ACC112 (cell line): ENCODE measurements at regions not wholly inside any gene's neighbourhood (a gene's known extent, or its start where the extent isn't known, plus 50 kb on each side); places are given as distances from the start of the nearest gene placed in this dataset.

Experiments
- H2AFZ ChIP-seq: fragments of 200-600 bp; sonication (generic); one replicate; pipeline ENCODE4 v1.6.0; 2017; ENCODE audit warnings: antibody characterized with exemption, low read length; ENCODE audit not compliant: unreplicated experiment
- H3K27ac ChIP-seq: fragments of 200-600 bp; sonication (generic); 2 replicates; pipeline ENCODE4 v1.5.1; 2014; ENCODE audit warnings: low read depth, mild to moderate bottlenecking, antibody characterized with exemption, low read length, moderate library complexity
- H3K27me3 ChIP-seq: fragments of 200-600 bp; sonication (generic); 2 replicates; pipeline ENCODE4 v1.6.1; 2014; ENCODE audit warnings: mild to moderate bottlenecking, antibody characterized with exemption, low read length, moderate library complexity, mixed read lengths; ENCODE audit not compliant: insufficient read depth
- H3K36me3 ChIP-seq: fragments of 200-600 bp; sonication (generic); 2 replicates; pipeline ENCODE4 v1.6.1; 2016; ENCODE audit warnings: mild to moderate bottlenecking, antibody characterized with exemption, low read length, moderate library complexity, mixed read lengths; ENCODE audit not compliant: insufficient read depth
- H3K4me1 ChIP-seq: fragments of 200-600 bp; sonication (generic); one replicate; pipeline ENCODE4 v1.6.1; 2016; ENCODE audit warnings: low read length, mixed read lengths; ENCODE audit not compliant: insufficient read depth, unreplicated experiment, control insufficient read depth
- H3K4me3 ChIP-seq: fragments of 200-600 bp; sonication (generic); 2 replicates; pipeline ENCODE4 v1.5.1; 2014; ENCODE audit warnings: mild to moderate bottlenecking, low read depth, low read length
- H3K79me2 ChIP-seq: fragments of 200-600 bp; sonication (generic); one replicate; pipeline ENCODE4 v1.6.0; 2016; ENCODE audit warnings: low read length; ENCODE audit not compliant: control insufficient read depth, unreplicated experiment, insufficient read depth

DNA sequence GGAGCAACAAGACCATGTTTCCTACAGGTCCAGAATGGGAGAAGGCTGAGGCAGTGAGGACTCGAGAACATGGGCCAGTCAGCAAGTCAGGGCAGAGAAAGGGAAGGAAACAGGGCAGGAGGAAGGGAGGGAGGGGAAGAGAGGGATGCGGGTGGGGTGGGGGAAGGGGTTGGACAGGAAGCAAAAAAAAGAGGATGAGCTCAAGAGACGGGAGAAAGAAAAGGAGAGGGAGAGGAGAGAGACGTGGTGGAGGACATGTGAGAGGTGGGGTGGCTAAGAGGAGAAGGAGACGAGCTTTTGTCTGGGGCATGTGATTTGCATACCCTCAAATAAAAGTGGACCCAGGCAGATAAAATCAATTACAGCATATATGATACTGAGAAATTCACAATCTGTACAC, 389.5 kb upstream of the B3GAT1 start:
- no peaks in the 10 kb centered on the region for H3K79me2 ChIP-seq
- H2AFZ ChIP-seq: no peak overlapping the region
- H3K4me1 ChIP-seq: no peaks in the 10 kb centered on the region
- H3K4me3 ChIP-seq: no peak overlapping the region
- no peak overlapping the region for H3K27ac ChIP-seq
- H3K27me3 ChIP-seq: no peaks in the 10 kb centered on the region
- no peaks in the 10 kb centered on the region for H3K36me3 ChIP-seq

GRCh38 chr11:134800826-134801225, 388.8 kb upstream of the B3GAT1 start:
- no peaks in the 10 kb centered on the region for H3K79me2 ChIP-seq
- H2AFZ ChIP-seq: no peak overlapping the region
- H3K27me3 ChIP-seq: no peaks in the 10 kb centered on the region
- no peak overlapping the region for H3K4me3 ChIP-seq
- H3K27ac ChIP-seq: no peak overlapping the region
- H3K36me3 ChIP-seq: no peaks in the 10 kb centered on the region
- no peaks in the 10 kb centered on the region for H3K4me1 ChIP-seq

GRCh38 chr11:134800130-134800529, 388.1 kb upstream of the B3GAT1 start:
- H3K36me3 ChIP-seq: no peaks in the 10 kb centered on the region
- H3K4me1 ChIP-seq: no peaks in the 10 kb centered on the region
- H3K27me3 ChIP-seq: no peaks in the 10 kb centered on the region
- no peak overlapping the region for H2AFZ ChIP-seq
- no peaks in the 10 kb centered on the region for H3K79me2 ChIP-seq
- H3K27ac ChIP-seq: no peak overlapping the region
- H3K4me3 ChIP-seq: no peak overlapping the region

DNA sequence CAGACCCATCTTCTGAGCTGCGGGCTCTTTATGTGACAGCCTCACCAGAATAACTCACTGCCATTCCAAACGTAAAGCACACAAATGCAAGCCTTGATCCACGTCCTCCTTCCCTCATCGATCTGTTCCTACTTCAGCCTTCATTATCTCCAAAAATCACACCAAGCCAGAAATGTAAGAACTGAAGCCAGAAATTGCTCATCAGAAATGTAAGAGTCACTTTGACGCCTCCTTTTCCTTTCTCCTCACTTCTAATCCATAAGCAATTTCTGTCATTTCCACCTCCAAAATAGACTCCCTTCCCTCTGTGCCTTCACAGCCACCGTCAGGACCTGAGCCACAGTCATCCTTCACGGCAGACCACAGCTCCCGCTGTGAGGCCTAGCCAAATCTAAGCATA, 387.3 kb upstream of the B3GAT1 start:
- no peaks in the 10 kb centered on the region for H3K27me3 ChIP-seq
- no peaks in the 10 kb centered on the region for H3K79me2 ChIP-seq

GRCh38 chr11:134797411-134798089, 385.5 kb upstream of the B3GAT1 start:
- H3K79me2 ChIP-seq: no peaks in the 10 kb centered on the region
- H2AFZ ChIP-seq: no peak overlapping the region
- no peaks in the 10 kb centered on the region for H3K27me3 ChIP-seq
- no peaks in the 10 kb centered on the region for H3K4me1 ChIP-seq
- H3K27ac ChIP-seq: no peak overlapping the region
- H3K4me3 ChIP-seq: no peak overlapping the region
- no peaks in the 10 kb centered on the region for H3K36me3 ChIP-seq

More for the DNA sequence above, 387.3 kb upstream of the B3GAT1 start:
- Histone ChIP-seq H3K4me3 (no peak overlapping the region), H3K36me3 (no peaks in the 10 kb centered on the region), H3K4me1 (no peaks in the 10 kb centered on the region), H2AFZ (no peak overlapping the region), H3K27ac (no peak overlapping the region)

DNA sequence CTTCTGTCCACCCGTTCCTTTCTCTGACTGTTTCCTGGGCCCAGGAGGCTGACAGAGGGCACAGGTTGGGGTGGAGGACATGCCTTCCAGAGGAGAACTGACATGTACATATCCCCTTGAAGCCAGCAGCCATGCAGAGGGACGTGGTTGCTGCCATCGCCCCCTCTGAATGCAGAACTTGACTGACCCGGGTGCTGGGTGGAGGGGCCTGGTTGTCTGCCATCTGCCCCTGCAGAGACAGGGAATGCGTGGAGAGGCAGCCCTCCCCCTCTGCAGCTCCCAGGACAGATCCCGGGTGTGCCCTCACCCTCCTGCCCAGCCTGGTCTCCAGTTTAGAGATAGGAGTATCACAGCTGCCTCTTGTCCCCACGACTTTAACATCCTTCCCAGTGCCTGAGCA, 383.0 kb upstream of the B3GAT1 start:
- no peaks in the 10 kb centered on the region for H3K79me2 ChIP-seq
- H3K27me3 ChIP-seq: no peaks in the 10 kb centered on the region
- H3K4me3 ChIP-seq: no peak overlapping the region
- no peak overlapping the region for H2AFZ ChIP-seq
- H3K27ac ChIP-seq: no peak overlapping the region
- no peaks in the 10 kb centered on the region for H3K4me1 ChIP-seq
- H3K36me3 ChIP-seq: no peaks in the 10 kb centered on the region

DNA sequence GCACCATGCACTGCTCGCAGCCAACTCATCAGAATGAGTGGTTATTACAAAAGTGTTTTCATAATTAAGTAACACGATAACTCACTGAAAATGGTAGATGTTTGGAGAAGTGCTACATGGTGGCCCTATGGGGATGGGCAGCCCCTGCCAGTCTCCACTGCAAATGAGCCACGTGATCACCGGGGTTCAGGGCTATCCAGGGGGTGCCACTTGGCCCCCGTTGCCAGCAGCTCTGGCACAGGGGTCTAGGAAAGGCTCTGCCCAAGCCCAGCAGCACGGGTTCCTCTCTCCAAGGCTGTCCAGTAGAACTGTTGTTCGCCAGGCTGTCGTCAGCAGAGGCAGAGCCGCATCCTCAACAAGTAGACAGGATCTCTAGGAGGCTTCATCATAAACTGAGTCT, 382.1 kb upstream of the B3GAT1 start:
- H3K27me3 ChIP-seq: no peaks in the 10 kb centered on the region
- H3K4me3 ChIP-seq: no peak overlapping the region
- H3K79me2 ChIP-seq: no peaks in the 10 kb centered on the region
- H3K36me3 ChIP-seq: no peaks in the 10 kb centered on the region
- no peaks in the 10 kb centered on the region for H3K4me1 ChIP-seq
- H2AFZ ChIP-seq: no peak overlapping the region
- no peak overlapping the region for H3K27ac ChIP-seq

DNA sequence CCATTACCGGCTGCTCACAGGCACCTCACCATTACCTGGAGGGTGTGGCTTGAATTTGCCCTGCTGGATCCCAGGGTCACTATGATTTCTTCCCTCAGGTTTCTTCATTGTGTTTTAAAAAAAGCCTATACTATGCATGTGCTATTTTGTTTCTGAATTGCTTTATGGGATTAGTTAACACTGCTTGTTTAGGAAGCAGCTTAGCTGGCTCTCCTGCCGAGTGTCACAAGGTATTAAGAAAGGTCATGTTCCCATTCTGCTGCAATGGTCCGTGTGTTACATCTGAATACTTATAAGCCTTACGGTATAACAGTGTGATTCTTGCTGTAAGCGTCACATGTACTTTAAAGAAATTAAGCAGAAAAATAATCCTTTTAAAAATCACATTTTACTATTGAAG, 380.6 kb upstream of the B3GAT1 start:
- Histone ChIP-seq H3K27ac (no peak overlapping the region), H3K79me2 (no peaks in the 10 kb centered on the region), H3K4me3 (no peak overlapping the region), H2AFZ (no peak overlapping the region), H3K4me1 (no peaks in the 10 kb centered on the region), H3K36me3 (no peaks in the 10 kb centered on the region), H3K27me3 (no peaks in the 10 kb centered on the region)

GRCh38 chr11:134792044-134792443, 380.0 kb upstream of the B3GAT1 start:
- Histone ChIP-seq H3K4me3 (no peak overlapping the region), H3K36me3 (no peaks in the 10 kb centered on the region), H2AFZ (no peak overlapping the region), H3K4me1 (no peaks in the 10 kb centered on the region), H3K27ac (no peak overlapping the region), H3K27me3 (no peaks in the 10 kb centered on the region), H3K79me2 (no peaks in the 10 kb centered on the region)

- H3K27ac ChIP-seq: no peak overlapping the region
- H3K36me3 ChIP-seq: no peaks in the 10 kb centered on the region
- no peak overlapping the region for H3K4me3 ChIP-seq
- no peaks in the 10 kb centered on the region for H3K4me1 ChIP-seq
- H2AFZ ChIP-seq: no peak overlapping the region
- H3K27me3 ChIP-seq: no peaks in the 10 kb centered on the region
- H3K79me2 ChIP-seq: no peaks in the 10 kb centered on the region
Measured at GRCh38 chr11:134791102-134791501, 379.1 kb upstream of the B3GAT1 start.

GRCh38 chr11:134789104-134789503, 377.1 kb upstream of the B3GAT1 start:
- Histone ChIP-seq H3K27ac (no peak overlapping the region), H2AFZ (no peak overlapping the region), H3K79me2 (no peaks in the 10 kb centered on the region), H3K36me3 (no peaks in the 10 kb centered on the region), H3K27me3 (no peaks in the 10 kb centered on the region), H3K4me3 (no peak overlapping the region), H3K4me1 (no peaks in the 10 kb centered on the region)
